HG03175 (cell line): ENCODE measurements at regions not wholly inside any gene's neighbourhood (a gene's known extent, or its start where the extent isn't known, plus 50 kb on each side); places are given as distances from the start of the nearest gene placed in this dataset.
"Not testable (repeated sequence)": the region's sequence is repeated elsewhere in the genome, so short reads cannot be mapped to it uniquely, and the experiment has no call there.

Experiments used
- ATAC-seq: cut with Tn5 transposase; IDR thresholded peaks from one replicate; pipeline ENCODE4 v1.9.1; 2021; ENCODE audit warnings: mild to moderate bottlenecking, moderate library complexity; ENCODE audit not compliant: unreplicated experiment

- ATAC-seq, result no peak
These were observed 433.6 kb upstream of the PPP1R2C start for GRCh38 chrX:43211570-43211969.

GRCh38 chrX:43218198-43218597 is 437.9 kb upstream of the MAOA start:
- ATAC-seq, result no peak

DNA sequence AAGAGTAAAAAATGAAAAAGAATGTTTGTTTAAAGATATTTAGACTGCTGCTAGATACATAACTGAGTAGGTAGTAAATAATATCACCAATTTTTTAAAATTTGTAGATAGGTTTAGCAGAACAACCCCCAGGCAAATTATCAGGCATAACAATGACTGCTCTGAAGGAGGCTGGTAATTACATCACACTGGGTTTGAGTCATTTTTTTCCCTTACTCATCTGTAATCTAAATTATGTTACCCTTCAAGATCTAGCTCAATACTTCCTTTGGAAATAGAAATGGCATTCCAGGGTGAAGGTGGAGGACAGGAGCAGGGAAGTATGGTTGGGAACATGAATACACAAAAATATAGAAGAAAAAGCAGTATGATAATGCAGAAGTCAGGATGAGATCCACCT is 431.6 kb upstream of the MAOA start:
- ATAC-seq, result no peak

DNA sequence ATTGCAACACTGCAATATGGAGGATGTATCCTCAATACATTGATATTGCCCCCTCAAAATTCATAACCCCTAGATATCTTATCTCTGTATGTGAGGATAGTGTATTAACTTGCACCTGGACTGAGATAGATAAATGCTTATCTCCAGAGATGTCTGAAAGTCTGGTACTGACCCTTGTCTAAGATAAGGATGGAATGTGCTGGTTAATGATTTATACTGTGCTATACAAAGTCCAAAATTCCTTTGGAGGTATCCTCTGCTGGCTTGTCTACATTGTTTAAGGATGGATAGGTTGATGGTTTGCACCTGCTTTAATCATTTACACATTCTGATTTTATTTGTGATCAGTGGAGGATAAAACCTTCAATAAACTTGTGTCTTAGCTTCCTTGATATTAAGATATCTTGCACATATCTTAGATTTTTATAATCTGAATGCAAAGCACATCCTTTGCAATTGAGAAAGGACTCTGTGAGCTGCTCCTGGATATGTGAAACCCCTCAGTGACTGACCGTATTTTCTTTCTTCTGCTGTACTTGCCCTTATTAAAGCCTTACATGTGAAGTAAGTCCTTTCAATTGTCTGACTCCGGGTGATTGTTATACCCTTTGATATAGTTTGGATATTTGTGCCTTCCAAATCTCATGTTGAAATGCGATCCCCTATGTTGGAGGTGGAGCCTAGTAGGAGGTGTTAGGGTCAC is 430.3 kb upstream of the MAOA start:
- ATAC-seq, result no peak

- ATAC-seq, result no peak
These were observed 417.6 kb upstream of the MAOA start for GRCh38 chrX:43238461-43238945.

DNA sequence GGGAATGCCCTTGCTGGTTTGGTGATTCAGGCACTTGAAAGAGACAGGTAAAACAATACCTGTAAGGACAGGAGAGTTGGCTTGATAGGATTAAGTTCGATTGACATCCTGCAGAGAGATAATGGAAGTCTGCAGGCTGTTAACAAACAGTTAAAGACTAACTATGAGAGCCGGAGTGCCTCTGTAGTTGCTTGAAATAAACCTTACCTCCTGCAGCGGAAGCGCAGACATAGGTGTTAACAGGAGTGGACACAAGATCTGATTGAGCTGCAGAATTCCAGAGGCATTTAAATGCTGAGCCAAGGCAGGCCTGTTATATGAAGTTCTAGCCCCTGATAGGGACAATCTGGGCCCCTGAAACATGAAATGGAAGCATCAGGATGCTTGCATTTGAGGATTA is 416.7 kb upstream of the MAOA start:
- no peak for ATAC-seq

- ATAC-seq, result no peak
These were observed 400.5 kb upstream of the MAOA start for GRCh38 chrX:43255596-43255995.

- ATAC-seq, result no peak
These were observed 389.6 kb upstream of the MAOA start for GRCh38 chrX:43266487-43266886.

DNA sequence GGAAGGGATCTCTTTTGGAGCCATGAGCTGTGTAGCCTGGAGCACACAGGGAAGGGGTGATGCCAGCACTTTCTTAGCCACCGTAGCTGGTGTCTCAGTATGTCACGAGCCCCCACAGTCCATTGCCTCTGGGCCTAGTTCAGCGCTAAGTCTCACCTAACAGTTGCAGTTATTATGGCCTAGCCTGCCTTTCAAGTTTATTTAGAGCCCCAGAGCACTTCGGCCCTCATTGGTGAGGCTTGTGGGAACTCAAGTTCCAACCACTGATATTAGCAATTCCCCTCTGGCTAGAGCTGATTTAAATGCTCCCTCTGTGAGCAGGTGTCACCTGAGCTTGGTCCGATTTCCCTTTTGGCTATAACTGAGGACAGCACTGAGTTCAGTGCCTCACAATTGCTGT is 388.4 kb upstream of the MAOA start:
- no peak for ATAC-seq

GRCh38 chrX:43269201-43269600 is 386.9 kb upstream of the MAOA start:
- no peak for ATAC-seq

GRCh38 chrX:43277879-43278278 is 378.2 kb upstream of the MAOA start:
- ATAC-seq, result no peak

DNA sequence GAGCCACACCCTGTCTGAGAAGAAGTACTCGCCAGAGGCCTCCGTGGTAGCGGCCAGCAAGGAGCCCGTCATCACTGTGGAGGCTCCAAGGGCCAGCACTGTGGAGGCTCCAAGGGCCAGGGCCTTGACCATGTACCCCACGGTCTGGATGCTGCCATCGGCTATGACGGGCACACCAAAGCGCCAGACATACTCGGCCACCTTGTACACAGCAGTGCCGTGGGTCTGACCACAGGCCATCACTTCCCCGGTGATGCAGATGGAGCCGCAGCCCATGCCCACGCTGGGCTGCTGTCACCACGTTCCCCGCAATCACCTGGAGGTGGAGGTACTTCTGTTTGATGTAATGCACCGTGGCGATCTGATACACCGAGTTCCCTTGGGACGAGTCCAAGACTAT is 377.7 kb upstream of the MAOA start:
- ATAC-seq, result no peak

GRCh38 chrX:43279341-43279808 is 376.7 kb upstream of the MAOA start:
- ATAC-seq, result no peak

DNA sequence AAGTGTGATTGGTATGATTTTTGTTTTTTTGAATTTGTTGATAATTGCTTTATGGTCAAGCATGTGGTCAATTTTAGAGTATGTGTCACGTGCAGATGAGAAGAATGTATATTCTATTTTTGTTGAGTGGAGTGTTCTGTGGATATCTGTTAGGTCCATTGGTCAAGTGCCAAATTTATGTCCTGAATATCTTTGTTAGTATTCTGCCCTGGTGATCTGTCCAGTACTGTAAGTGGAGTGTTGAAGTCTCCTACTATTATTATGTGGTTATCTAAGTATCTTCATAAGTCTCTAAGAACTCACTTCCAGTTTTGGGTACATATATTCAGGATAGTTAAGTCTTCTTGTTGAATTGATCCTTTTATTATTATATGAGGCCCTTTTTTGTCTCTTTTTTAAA is 372.9 kb upstream of the MAOA start:
- no peak for ATAC-seq

DNA sequence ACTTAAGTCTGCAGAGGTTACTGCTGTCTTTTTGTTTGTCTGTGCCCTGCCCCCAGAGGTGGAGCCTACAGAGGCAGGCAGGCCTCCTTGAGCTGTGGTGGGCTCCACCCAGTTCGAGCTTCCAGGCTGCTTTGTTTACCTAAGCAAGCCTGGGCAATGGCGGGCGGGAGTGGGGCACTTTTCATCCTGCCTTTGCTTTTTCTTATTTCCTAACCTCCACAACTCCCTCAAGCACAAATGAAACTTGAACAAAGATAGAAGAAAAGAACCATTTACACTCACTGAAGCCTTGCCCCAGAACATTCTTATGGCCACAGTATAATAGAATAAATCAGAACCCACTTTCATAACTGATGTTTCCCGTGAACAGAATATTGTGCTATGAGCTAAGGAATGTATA is 344.5 kb upstream of the MAOA start:
- not testable (repeated sequence) for ATAC-seq

GRCh38 chrX:43313035-43313434 is 343.1 kb upstream of the MAOA start:
- no peak for ATAC-seq

DNA sequence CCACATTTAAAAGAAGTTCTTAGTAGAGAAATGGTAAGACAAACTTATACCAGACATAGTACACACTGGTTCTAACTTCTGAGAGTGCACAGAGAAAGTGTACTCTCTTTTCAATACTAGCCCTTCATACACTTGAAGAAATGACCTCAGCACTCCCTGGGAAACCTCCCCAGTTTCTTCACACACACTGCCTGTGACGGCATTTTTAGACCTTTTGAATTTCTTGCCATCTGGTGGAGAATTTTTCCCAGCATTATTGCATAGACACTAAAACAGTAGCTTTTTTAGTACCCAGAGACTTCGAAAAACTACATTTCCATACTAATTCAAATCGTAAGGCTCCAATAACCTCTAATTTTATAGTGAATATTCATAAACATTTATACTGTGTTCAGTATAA is 341.6 kb upstream of the MAOA start:
- no peak for ATAC-seq

GRCh38 chrX:43315622-43316021 is 340.5 kb upstream of the MAOA start:
- ATAC-seq, result no peak

GRCh38 chrX:43316146-43316545 is 340.0 kb upstream of the MAOA start:
- ATAC-seq, result no peak

GRCh38 chrX:43317378-43317777 is 338.7 kb upstream of the MAOA start:
- ATAC-seq, result no peak

DNA sequence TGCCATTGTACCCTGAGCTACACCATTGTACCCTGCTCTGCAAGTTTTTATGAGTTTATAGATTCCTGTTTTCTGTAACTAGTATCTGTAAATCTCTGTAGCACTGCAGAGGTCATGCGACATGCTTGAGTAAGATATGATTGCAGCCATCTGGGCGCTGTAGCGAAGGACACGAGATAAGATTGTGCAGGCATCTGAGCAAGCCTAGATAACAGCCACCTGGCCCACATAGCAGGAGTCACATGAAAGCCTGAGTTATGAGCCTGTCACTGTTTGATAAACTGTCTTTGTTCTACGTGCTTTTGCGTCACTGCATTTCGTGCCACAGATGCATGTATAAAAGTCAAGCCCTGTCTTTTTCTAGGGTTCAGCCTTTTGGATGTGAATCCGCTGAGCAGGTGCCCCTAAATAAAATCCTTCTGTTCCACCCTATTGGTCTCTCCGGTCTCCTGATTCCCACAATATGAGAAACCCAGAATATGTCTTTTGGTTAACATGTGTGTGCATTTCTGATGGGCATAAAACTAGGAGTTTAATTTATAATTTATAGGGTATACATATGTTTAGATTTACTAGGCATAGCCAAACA is 327.6 kb upstream of the MAOA start:
- ATAC-seq, result no peak

- ATAC-seq, result no peak
These were observed 322.6 kb upstream of the MAOA start for GRCh38 chrX:43333543-43333942.

DNA sequence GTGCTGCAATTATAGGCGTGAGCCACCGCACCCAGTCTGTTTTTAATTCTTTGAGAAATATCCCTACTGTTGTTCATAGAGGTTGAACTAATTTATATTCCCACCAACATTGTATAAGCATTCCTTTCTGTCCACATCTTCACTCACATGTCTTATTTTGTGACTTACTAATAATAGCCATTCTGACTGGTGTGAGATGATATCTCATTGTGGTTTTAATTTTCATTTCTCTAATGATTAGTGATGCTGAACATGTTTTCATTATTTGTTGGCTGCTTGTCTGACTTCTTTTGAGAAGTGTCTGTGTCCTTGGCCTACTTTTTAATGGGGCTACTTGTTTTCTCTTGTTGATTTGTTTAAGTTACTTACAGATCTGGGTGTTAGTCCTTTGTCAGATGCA is 310.9 kb upstream of the MAOA start:
- ATAC-seq, result peak; percentile 22
